T-cell (primary cell): ENCODE measurements at regions not wholly inside any gene's neighbourhood (a gene's known extent, or its start where the extent isn't known, plus 50 kb on each side); places are given as distances from the start of the nearest gene placed in this dataset.

Experiments
- ATAC-seq, 4 experiments: fragments of 200-7000 bp in 3 of 4; fragments of 150-1000 bp in 1 of 4; cut with Tn5 transposase; replicated peaks in 1 of 4; 1 replicate in 3 of 4; 2 replicates in 1 of 4; pipeline ENCODE4 v1.10.0; 2021; ENCODE audit warnings: moderate library complexity in 3 of 4, mild to moderate bottlenecking in 2 of 4, moderate number of reproducible peaks in 1 of 4
- CTCF ChIA-PET, 2 donors: fragments of 300-600 bp; sonication (Branson Sonifier 250); formaldehyde crosslinking; loops; one replicate each; lab custom pipeline; 2022; ENCODE audit warnings: antibody characterized with exemption in 2 of 2; lab: Charles Lee
- POLR2A ChIA-PET, 2 donors: fragments of 300-600 bp; sonication (Branson Sonifier 250); formaldehyde crosslinking; loops; one replicate each; lab custom pipeline; 2022; ENCODE audit warnings: antibody characterized with exemption in 2 of 2; lab: Charles Lee
- DNase-seq, 35 experiments: peaks; one replicate each; pipeline versions ENCODE4 v3.0.0 to v3.0.0-alpha.2; 2013 to 2023
- H3K27ac ChIP-seq: one replicate; pipeline ENCODE4 v1.5.1; 2013; ENCODE audit warnings: low read length
- H3K27me3 ChIP-seq, 2 experiments: replicated peaks in 1 of 2; 1 replicate in 1 of 2; 2 replicates in 1 of 2; pipeline versions ENCODE4 v1.6.1 to v1.7.0; 2013; ENCODE audit warnings: low read length in 1 of 2, mixed read lengths in 1 of 2; ENCODE audit not compliant: control insufficient read depth in 2 of 2, insufficient read depth in 2 of 2; ENCODE audit errors: extremely low read depth in 1 of 2
- H3K36me3 ChIP-seq, 2 donors: 1 replicate in 1 of 2; 2 replicates in 1 of 2; pipeline versions ENCODE4 v1.6.1 to v1.7.0; 2013; ENCODE audit warnings: low read length in 1 of 2; ENCODE audit not compliant: control insufficient read depth in 2 of 2, insufficient read depth in 1 of 2; ENCODE audit errors: extremely low read depth in 1 of 2
- H3K4me1 ChIP-seq, 2 experiments: 1 replicate in 1 of 2; 2 replicates in 1 of 2; pipeline versions ENCODE4 v1.6.1 to v1.7.0; 2013; ENCODE audit warnings: low read length in 2 of 2, mixed read lengths in 1 of 2; ENCODE audit not compliant: insufficient read depth in 2 of 2, control insufficient read depth in 1 of 2; ENCODE audit errors: extremely low read depth in 1 of 2
- H3K4me3 ChIP-seq, 2 donors: 1 replicate in 1 of 2; 2 replicates in 1 of 2; pipeline versions ENCODE4 v1.5.1 to v1.7.0; 2013; ENCODE audit warnings: mild to moderate bottlenecking in 2 of 2, low read length in 1 of 2, moderate library complexity in 1 of 2; ENCODE audit not compliant: control insufficient read depth in 1 of 2; ENCODE audit errors: extremely low read depth in 1 of 2
- H3K9me3 ChIP-seq: 2 replicates; pipeline ENCODE4 v1.7.0; 2013
- H3K27ac Mint-ChIP-seq, 2 donors: one replicate each; pipeline ENCODE4 v1.8.0; 2020 to 2021; ENCODE audit warnings: mild to moderate bottlenecking in 2 of 2, mixed read lengths in 2 of 2
- H3K27me3 Mint-ChIP-seq, 2 donors: one replicate each; pipeline ENCODE4 v1.8.0; 2021 to 2022; ENCODE audit warnings: mixed read lengths in 2 of 2
- H3K36me3 Mint-ChIP-seq: one replicate; pipeline ENCODE4 v1.8.0; 2021; ENCODE audit warnings: mixed read lengths
- H3K4me1 Mint-ChIP-seq, 3 donors: one replicate each; pipeline ENCODE4 v1.8.0; 2020 to 2022; ENCODE audit warnings: mixed read lengths in 3 of 3, mild to moderate bottlenecking in 1 of 3
- H3K4me3 Mint-ChIP-seq, 3 donors: one replicate each; pipeline ENCODE4 v1.8.0; 2020 to 2022; ENCODE audit warnings: mild to moderate bottlenecking in 3 of 3, mixed read lengths in 3 of 3, moderate library complexity in 3 of 3
- H3K9me3 Mint-ChIP-seq, 3 donors: one replicate each; pipeline ENCODE4 v1.8.0; 2020 to 2022; ENCODE audit warnings: mixed read lengths in 3 of 3
- WGBS: methylation state at CpG from one replicate; pipeline ENCODE4 v1.1.5; 2013; ENCODE audit warnings: missing lambda C conversion rate; ENCODE audit not compliant: insufficient coverage; 5-methylcytosine and 5-hydroxymethylcytosine counted together

DNA sequence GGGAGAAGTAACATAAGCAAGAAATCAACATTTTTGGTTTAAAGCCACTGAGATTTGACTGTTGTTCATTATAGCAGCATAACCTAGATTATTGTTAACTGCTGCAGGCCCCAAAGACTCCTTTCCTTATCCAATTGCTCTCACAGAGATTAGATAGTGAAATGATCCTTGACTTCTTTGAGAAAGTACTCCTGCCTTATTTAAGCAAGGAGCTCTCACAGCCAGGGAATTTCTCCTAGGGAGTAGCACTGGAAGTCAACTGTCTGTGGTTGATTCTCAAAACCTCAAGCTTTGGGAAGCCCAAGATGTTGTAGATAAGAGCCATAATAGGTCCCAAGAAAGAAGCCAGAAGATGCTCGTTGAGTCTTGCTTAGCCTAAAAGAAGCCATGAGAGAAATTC, 151.8 kb upstream of the TSC22D2 start:
- ATAC-seq = no peak
- Mint-ChIP-seq H3K27me3 (peaks cover 10 to 14% of the 10 kb centered on the region in 2 donors), H3K9me3 (no peaks in the 10 kb centered on the region), H3K36me3 (no peaks in the 10 kb centered on the region), H3K27ac (no peak overlapping the region), H3K4me3 (no peak overlapping the region), H3K4me1 (no peaks in the 10 kb centered on the region)
- DNase-seq = no peak
- CTCF ChIA-PET = no interaction called here
- no peak overlapping the region for H3K27ac ChIP-seq
- H3K4me3 ChIP-seq = no peak overlapping the region
- H3K9me3 ChIP-seq = no peaks in the 10 kb centered on the region
- POLR2A ChIA-PET = no interaction called here
- 33% methylated on average over 1 of the region's 1 CpG for WGBS
- H3K27me3 ChIP-seq = no peaks in the 10 kb centered on the region
- H3K36me3 ChIP-seq = no peaks in the 10 kb centered on the region
- no peaks in the 10 kb centered on the region for H3K4me1 ChIP-seq

GRCh38 chr3:150255826-150256225, 152.3 kb upstream of the TSC22D2 start:
- ATAC-seq = no peak

GRCh38 chr3:150255413-150255812, 152.7 kb upstream of the TSC22D2 start:
- Histone ChIP-seq H3K4me1 (no peaks in the 10 kb centered on the region), H3K36me3 (no peaks in the 10 kb centered on the region), H3K9me3 (no peaks in the 10 kb centered on the region), H3K27ac (no peak overlapping the region), H3K4me3 (no peak overlapping the region), H3K27me3 (no peaks in the 10 kb centered on the region)
- ATAC-seq = no peak
- no peaks in the 10 kb centered on the region for H3K9me3 Mint-ChIP-seq
- H3K27me3 Mint-ChIP-seq = peaks cover 12 to 14% of the 10 kb centered on the region in 2 donors
- no peak for DNase-seq
- H3K27ac Mint-ChIP-seq = no peak overlapping the region
- ChIA-PET POLR2A (no interaction called here), CTCF (no interaction called here)
- H3K4me3 Mint-ChIP-seq = no peak overlapping the region
- no peaks in the 10 kb centered on the region for H3K4me1 Mint-ChIP-seq
- 90% methylated on average over 2 of the region's 3 CpGs for WGBS
- H3K36me3 Mint-ChIP-seq = no peaks in the 10 kb centered on the region

More at GRCh38 chr3:150255826-150256225, 152.3 kb upstream of the TSC22D2 start:
- Histone ChIP-seq H3K36me3 (no peaks in the 10 kb centered on the region), H3K27ac (no peak overlapping the region), H3K4me3 (no peak overlapping the region), H3K4me1 (no peaks in the 10 kb centered on the region), H3K9me3 (no peaks in the 10 kb centered on the region), H3K27me3 (no peaks in the 10 kb centered on the region)
- DNase-seq = no peak
- Mint-ChIP-seq H3K4me3 (no peak overlapping the region), H3K4me1 (no peaks in the 10 kb centered on the region), H3K27ac (no peak overlapping the region), H3K36me3 (no peaks in the 10 kb centered on the region), H3K27me3 (peaks cover 10 to 14% of the 10 kb centered on the region in 2 donors), H3K9me3 (no peaks in the 10 kb centered on the region)
- ChIA-PET POLR2A (no interaction called here), CTCF (no interaction called here)

DNA sequence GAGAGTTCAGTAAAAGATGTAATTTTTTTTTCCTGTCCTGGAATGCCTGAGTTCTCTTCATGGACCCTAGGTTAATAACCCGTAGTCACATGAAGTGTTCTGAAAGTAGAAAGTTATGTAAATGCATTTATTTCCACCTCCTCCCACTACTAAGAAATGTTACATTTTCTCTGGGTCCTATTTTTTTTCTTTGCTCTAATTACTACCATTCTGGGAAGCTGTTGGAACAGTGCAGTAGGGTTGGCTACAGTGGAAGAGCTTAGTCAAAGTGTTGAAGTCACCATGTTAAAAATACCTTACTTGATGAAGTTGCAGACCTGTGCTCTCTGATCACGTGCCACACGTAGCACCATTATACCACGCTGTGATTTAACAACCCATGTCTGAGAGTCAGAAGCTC, 153.8 kb upstream of the TSC22D2 start:
- peaks cover 11 to 14% of the 10 kb centered on the region in 2 donors for H3K27me3 Mint-ChIP-seq
- no peak overlapping the region for H3K4me3 Mint-ChIP-seq
- no peak overlapping the region for H3K4me3 ChIP-seq
- no peaks in the 10 kb centered on the region for H3K9me3 ChIP-seq
- ATAC-seq = no peak
- POLR2A ChIA-PET = no interaction called here
- peaks cover 0 to 7% of the 10 kb centered on the region in 2 experiments for H3K27me3 ChIP-seq
- H3K36me3 ChIP-seq = no peaks in the 10 kb centered on the region
- no peaks in the 10 kb centered on the region for H3K4me1 ChIP-seq
- CTCF ChIA-PET = interaction anchor here in 1 of 2 donors (0.6 kb wide), 1 partner anchor 29 kb away, joined by 4 read pairs; no protein-coding TSS in a partner anchor
- no peak overlapping the region for H3K27ac Mint-ChIP-seq
- H3K36me3 Mint-ChIP-seq = no peaks in the 10 kb centered on the region
- WGBS = 100% methylated on average over 2 of the region's 4 CpGs
- H3K4me1 Mint-ChIP-seq = no peaks in the 10 kb centered on the region
- H3K9me3 Mint-ChIP-seq = no peaks in the 10 kb centered on the region
- H3K27ac ChIP-seq = no peak overlapping the region
- no peak for DNase-seq

DNA sequence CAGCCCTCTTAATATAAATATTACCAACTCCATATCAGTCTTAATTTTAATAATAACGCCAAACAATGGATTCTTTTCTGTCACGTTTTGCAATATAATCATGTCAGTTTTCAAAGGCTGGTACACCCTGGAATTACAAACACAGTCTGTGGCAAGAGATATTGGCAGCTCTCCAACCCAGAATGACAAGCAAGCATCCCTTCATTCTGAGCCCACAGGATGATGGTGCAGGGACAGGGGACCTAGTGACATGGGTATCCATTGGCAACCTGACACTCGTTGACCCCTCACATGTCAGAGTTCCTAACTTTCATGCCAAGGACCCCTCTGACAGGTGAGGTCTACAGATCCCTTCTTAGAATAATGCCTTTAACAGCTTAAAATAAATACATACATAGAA, 154.5 kb upstream of the TSC22D2 start:
- peaks cover 11 to 14% of the 10 kb centered on the region in 2 donors for H3K27me3 Mint-ChIP-seq
- no peaks in the 10 kb centered on the region for H3K9me3 Mint-ChIP-seq
- H3K9me3 ChIP-seq = no peaks in the 10 kb centered on the region
- no peak overlapping the region for H3K27ac ChIP-seq
- CTCF ChIA-PET = interaction anchor here in 1 of 2 donors (0.6 kb wide), 1 partner anchor 71 kb away, joined by 3 read pairs; no protein-coding TSS in a partner anchor
- peak in 2 of 35 experiments; percentile 3 for DNase-seq
- H3K36me3 Mint-ChIP-seq = no peaks in the 10 kb centered on the region
- WGBS = 24% methylated on average over 2 of the region's 3 CpGs
- H3K4me3 ChIP-seq = no peak overlapping the region
- H3K4me1 ChIP-seq = no peaks in the 10 kb centered on the region
- peaks cover 0 to 7% of the 10 kb centered on the region in 2 experiments for H3K27me3 ChIP-seq
- no peak overlapping the region for H3K4me3 Mint-ChIP-seq
- H3K27ac Mint-ChIP-seq = no peak overlapping the region
- no peaks in the 10 kb centered on the region for H3K4me1 Mint-ChIP-seq
- ATAC-seq = no peak
- H3K36me3 ChIP-seq = no peaks in the 10 kb centered on the region
- POLR2A ChIA-PET = no interaction called here

- no peak overlapping the region for H3K4me3 Mint-ChIP-seq
- Histone ChIP-seq H3K27ac (no peak overlapping the region), H3K27me3 (peaks cover 0 to 9% of the 10 kb centered on the region in 2 experiments), H3K4me3 (no peak overlapping the region), H3K4me1 (no peaks in the 10 kb centered on the region), H3K9me3 (no peaks in the 10 kb centered on the region), H3K36me3 (no peaks in the 10 kb centered on the region)
- H3K4me1 Mint-ChIP-seq = no peaks in the 10 kb centered on the region
- H3K36me3 Mint-ChIP-seq = no peaks in the 10 kb centered on the region
- no CpG with 5 or more reads among the region's 2 CpGs for WGBS
- no peaks in the 10 kb centered on the region for H3K9me3 Mint-ChIP-seq
- DNase-seq (no peak), ATAC-seq (no peak)
- no peak overlapping the region for H3K27ac Mint-ChIP-seq
- POLR2A ChIA-PET = no interaction called here
- CTCF ChIA-PET = interaction anchor here in 1 of 2 donors (0.5 kb wide), 1 partner anchor 263 kb away, joined by 3 read pairs; no protein-coding TSS in a partner anchor
- peaks cover 15 to 19% of the 10 kb centered on the region in 2 donors for H3K27me3 Mint-ChIP-seq
These were observed 155.6 kb upstream of the TSC22D2 start for GRCh38 chr3:150252462-150252861.
